ENCODE measurements at regions not wholly inside any gene's neighbourhood (a gene's known extent, or its start where the extent isn't known, plus 50 kb on each side); places are given as distances from the start of the nearest gene placed in this dataset.
"Not testable (repeated sequence)": the region's sequence is repeated elsewhere in the genome, so short reads cannot be mapped to it uniquely, and the experiment has no call there.

DNA sequence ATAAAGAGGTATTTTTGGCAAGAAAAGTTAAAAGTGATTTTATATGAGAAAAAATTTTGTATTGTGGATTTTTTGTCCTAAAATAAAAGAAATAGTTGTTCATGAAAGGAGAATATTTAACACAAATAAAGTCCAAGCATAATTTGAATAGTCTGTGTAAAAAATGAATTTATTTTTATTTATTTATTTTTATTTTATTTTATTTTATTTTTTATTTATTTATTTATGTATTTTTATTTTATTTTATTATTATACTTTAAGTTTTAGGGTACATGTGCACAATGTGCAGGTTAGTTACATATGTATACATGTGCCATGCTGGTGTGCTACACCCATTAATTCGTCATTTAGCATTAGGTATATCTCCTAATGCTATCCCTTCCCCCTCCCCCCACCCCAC, 948.9 kb upstream of the ADGRB3 start:
- TF ChIP-seq, protein P1, sequence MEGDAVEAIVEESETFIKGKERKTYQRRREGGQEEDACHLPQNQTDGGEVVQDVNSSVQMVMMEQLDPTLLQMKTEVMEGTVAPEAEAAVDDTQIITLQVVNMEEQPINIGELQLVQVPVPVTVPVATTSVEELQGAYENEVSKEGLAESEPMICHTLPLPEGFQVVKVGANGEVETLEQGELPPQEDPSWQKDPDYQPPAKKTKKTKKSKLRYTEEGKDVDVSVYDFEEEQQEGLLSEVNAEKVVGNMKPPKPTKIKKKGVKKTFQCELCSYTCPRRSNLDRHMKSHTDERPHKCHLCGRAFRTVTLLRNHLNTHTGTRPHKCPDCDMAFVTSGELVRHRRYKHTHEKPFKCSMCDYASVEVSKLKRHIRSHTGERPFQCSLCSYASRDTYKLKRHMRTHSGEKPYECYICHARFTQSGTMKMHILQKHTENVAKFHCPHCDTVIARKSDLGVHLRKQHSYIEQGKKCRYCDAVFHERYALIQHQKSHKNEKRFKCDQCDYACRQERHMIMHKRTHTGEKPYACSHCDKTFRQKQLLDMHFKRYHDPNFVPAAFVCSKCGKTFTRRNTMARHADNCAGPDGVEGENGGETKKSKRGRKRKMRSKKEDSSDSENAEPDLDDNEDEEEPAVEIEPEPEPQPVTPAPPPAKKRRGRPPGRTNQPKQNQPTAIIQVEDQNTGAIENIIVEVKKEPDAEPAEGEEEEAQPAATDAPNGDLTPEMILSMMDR (IDR thresholded peaks at IDR 0.05; ENCODE audit: borderline replicate concordance, extremely low read depth, low read length, poor library complexity, severe bottlenecking), result not testable (repeated sequence)
- TF ChIP-seq EZH2 (IDR thresholded peaks at IDR 0.05; ENCODE audit: borderline replicate concordance, low read depth, low read length, severe bottlenecking), result not testable (repeated sequence)
